Fibroblast of lung (primary cell): ENCODE measurements at regions not wholly inside any gene's neighbourhood (a gene's known extent, or its start where the extent isn't known, plus 50 kb on each side); places are given as distances from the start of the nearest gene placed in this dataset.
"Not testable (repeated sequence)": the region's sequence is repeated elsewhere in the genome, so short reads cannot be mapped to it uniquely, and the experiment has no call there.

Source experiments
- DNase-seq, 2 donors: peaks; one replicate each; pipeline versions ENCODE4 v3.0.0 to v3.0.0-alpha.2; 2010; ENCODE audit warnings: low read depth in 2 of 2
- H2AFZ ChIP-seq: 2 replicates; pipeline ENCODE4 v1.5.1; 2012; ENCODE audit warnings: low read length, control low read depth, inconsistent platforms
- H3K27ac ChIP-seq: 2 replicates; pipeline ENCODE4 v1.5.1; 2011; ENCODE audit warnings: low read length, control low read depth; ENCODE audit not compliant: insufficient read depth
- H3K27me3 ChIP-seq: 2 replicates; pipeline ENCODE4 v1.5.1; 2011; ENCODE audit warnings: mild to moderate bottlenecking, low read length; ENCODE audit not compliant: control insufficient read depth, insufficient read depth
- H3K36me3 ChIP-seq: 2 replicates; pipeline ENCODE4 v1.5.1; 2011; ENCODE audit warnings: low read length; ENCODE audit not compliant: control insufficient read depth, insufficient read depth
- H3K4me1 ChIP-seq: 2 replicates; pipeline ENCODE4 v1.5.1; 2011; ENCODE audit warnings: low read length; ENCODE audit not compliant: control insufficient read depth, insufficient read depth; ENCODE audit errors: extremely low read depth
- H3K4me2 ChIP-seq: 2 replicates; pipeline ENCODE4 v1.5.1; 2011; ENCODE audit warnings: low read length, control low read depth; ENCODE audit not compliant: insufficient read depth; ENCODE audit errors: extremely low read depth
- H3K4me3 ChIP-seq, 4 experiments: fragments of 200-600 bp in 1 of 4; sonication (generic) in 1 of 4; replicated peaks in 1 of 4; 2 replicates each; pipeline ENCODE4 v1.5.1; 2011 to 2016; ENCODE audit warnings: low read length in 4 of 4, low read depth in 3 of 4, mild to moderate bottlenecking in 3 of 4, control low read depth in 2 of 4, inconsistent platforms in 1 of 4, mixed read lengths in 1 of 4; ENCODE audit not compliant: insufficient read depth in 1 of 4; ENCODE audit errors: control extremely low read depth in 1 of 4
- H3K79me2 ChIP-seq: 2 replicates; pipeline ENCODE4 v1.5.1; 2012; ENCODE audit warnings: mild to moderate bottlenecking, low read length, inconsistent platforms; ENCODE audit not compliant: control insufficient read depth, insufficient read depth
- H3K9ac ChIP-seq: 2 replicates; pipeline ENCODE4 v1.5.1; 2011; ENCODE audit warnings: mild to moderate bottlenecking, low read length, control low read depth; ENCODE audit not compliant: insufficient read depth
- H3K9me3 ChIP-seq: 2 replicates; pipeline ENCODE4 v1.5.1; 2012; ENCODE audit warnings: low read depth, low read length; ENCODE audit not compliant: control insufficient read depth, insufficient read depth
- H4K20me1 ChIP-seq: 2 replicates; pipeline ENCODE4 v1.5.1; 2011; ENCODE audit warnings: low read length; ENCODE audit not compliant: control insufficient read depth, insufficient read depth; ENCODE audit errors: extremely low read depth
- CTCF ChIP-seq, 2 donors: IDR thresholded peaks in 1 of 2; conservative IDR thresholded peaks in 1 of 2; 1 replicate in 1 of 2; 2 replicates in 1 of 2; pipeline ENCODE4 v1.5.1; 2011 to 2012; ENCODE audit warnings: low read length in 2 of 2, control low read depth in 1 of 2, inconsistent platforms in 1 of 2, low read depth in 1 of 2, mild to moderate bottlenecking in 1 of 2
- EZH2 ChIP-seq: IDR thresholded peaks from 2 replicates; pipeline ENCODE4 v1.5.1; 2012; ENCODE audit warnings: low read length, control low read depth, mild to moderate bottlenecking; ENCODE audit errors: missing control alignments

- no peaks in the 10 kb centered on the region for H3K27me3 ChIP-seq
- no peaks in the 10 kb centered on the region for H4K20me1 ChIP-seq
- no peaks in the 10 kb centered on the region for H3K79me2 ChIP-seq
- no peak overlapping the region for H3K4me2 ChIP-seq
- no peak overlapping the region for H2AFZ ChIP-seq
- no peak overlapping the region for H3K27ac ChIP-seq
- TF ChIP-seq EZH2 (no peak), CTCF (conservative IDR thresholded peaks at IDR 0.05 in 1 of 2, IDR thresholded peaks at IDR 0.05 in 1 of 2; ENCODE audit: low read depth in 1 of 2, low read length in 2 of 2) (no peak)
- H3K4me3 ChIP-seq, result no peak overlapping the region
- H3K4me1 ChIP-seq, result no peaks in the 10 kb centered on the region
- no peak for DNase-seq
- no peak overlapping the region for H3K9ac ChIP-seq
- H3K36me3 ChIP-seq, result no peaks in the 10 kb centered on the region
- H3K9me3 ChIP-seq, result no peaks in the 10 kb centered on the region
Measured at GRCh38 chr6:27124252-27124657, 123.2 kb upstream of the PRSS16 start.

GRCh38 chr6:27126046-27126814 is 121.3 kb upstream of the PRSS16 start:
- no peak overlapping the region for H3K9ac ChIP-seq
- H4K20me1 ChIP-seq, result no peaks in the 10 kb centered on the region
- no peaks in the 10 kb centered on the region for H3K36me3 ChIP-seq
- no peaks in the 10 kb centered on the region for H3K27me3 ChIP-seq
- peak overlapping the region; percentile 48 for H3K27ac ChIP-seq
- no peaks in the 10 kb centered on the region for H3K9me3 ChIP-seq
- no peak for TF ChIP-seq EZH2
- no peak for TF ChIP-seq CTCF (conservative IDR thresholded peaks at IDR 0.05 in 1 of 2, IDR thresholded peaks at IDR 0.05 in 1 of 2; ENCODE audit: low read depth in 1 of 2, low read length in 2 of 2)
- H3K4me2 ChIP-seq, result peak overlapping the region; percentile 84
- no peaks in the 10 kb centered on the region for H3K4me1 ChIP-seq
- DNase-seq, result no peak
- H3K79me2 ChIP-seq, result no peaks in the 10 kb centered on the region
- H3K4me3 ChIP-seq, result peak overlapping the region in 1 of 4 experiments; percentile 59
- H2AFZ ChIP-seq, result peak overlapping the region; percentile 81

DNA sequence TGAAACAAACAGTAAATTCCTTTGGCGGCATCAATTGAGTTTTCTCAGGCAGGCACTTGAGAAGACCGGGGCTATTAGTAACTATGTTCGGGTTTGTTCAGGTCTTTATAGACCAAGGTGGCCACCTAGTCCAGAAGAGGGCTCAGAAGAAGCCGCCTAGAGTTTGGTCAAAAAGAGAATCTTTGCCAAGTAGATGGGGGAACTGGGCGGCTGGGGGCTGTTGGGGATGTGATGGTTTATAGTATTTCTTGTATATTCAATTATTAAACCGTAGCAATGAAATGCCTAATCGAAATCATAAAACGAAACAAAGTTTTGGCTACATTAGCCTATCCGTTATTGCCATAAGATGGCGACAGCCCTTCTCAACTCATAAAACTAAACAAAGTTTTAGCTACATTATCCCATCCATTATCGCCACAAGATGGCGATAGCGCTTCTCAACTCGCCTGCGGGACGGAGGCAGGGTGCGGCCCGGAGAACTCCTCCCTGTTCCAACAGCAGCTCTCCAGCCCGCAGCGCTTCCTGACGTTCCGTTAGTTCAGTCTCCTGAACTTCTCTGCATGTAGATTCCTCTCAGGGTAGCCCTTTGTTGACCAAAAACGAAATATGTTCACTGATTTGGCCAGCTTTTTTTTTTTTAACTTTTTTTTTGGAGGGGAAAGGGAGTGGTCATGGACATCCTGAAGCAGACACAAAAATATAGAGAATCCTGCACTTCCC is 120.5 kb upstream of the PRSS16 start:
- no peaks in the 10 kb centered on the region for H4K20me1 ChIP-seq
- no peaks in the 10 kb centered on the region for H3K36me3 ChIP-seq
- H3K9ac ChIP-seq, result peak overlapping the region; percentile 32
- no peaks in the 10 kb centered on the region for H3K4me1 ChIP-seq
- peak overlapping the region; percentile 81 for H2AFZ ChIP-seq
- H3K27ac ChIP-seq, result peak overlapping the region; percentile 48
- no peaks in the 10 kb centered on the region for H3K79me2 ChIP-seq
- peak; percentile 86 to 94 for DNase-seq
- peak overlapping the region; percentile 84 for H3K4me2 ChIP-seq
- H3K4me3 ChIP-seq, result peak overlapping the region; percentile 32 to 75 (median 49)
- no peak for TF ChIP-seq EZH2
- TF ChIP-seq CTCF (conservative IDR thresholded peaks at IDR 0.05 in 1 of 2, IDR thresholded peaks at IDR 0.05 in 1 of 2; ENCODE audit: low read depth in 1 of 2, low read length in 2 of 2), result peak; percentile 74 to 78
- H3K27me3 ChIP-seq, result no peaks in the 10 kb centered on the region
- no peaks in the 10 kb centered on the region for H3K9me3 ChIP-seq

GRCh38 chr6:27127874-27128273 is 119.6 kb upstream of the PRSS16 start:
- not testable (repeated sequence) for H3K27me3 ChIP-seq, H3K4me1 ChIP-seq, H3K9ac ChIP-seq, H2AFZ ChIP-seq, H3K9me3 ChIP-seq, H3K79me2 ChIP-seq, H4K20me1 ChIP-seq, DNase-seq, H3K27ac ChIP-seq, H3K36me3 ChIP-seq
- Histone ChIP-seq H3K4me2 (peak overlapping the region; percentile 84), H3K4me3 (peak overlapping the region in 2 of 4 experiments; percentile 59 to 75)
